OCI-M2 (cell line): ENCODE measurements at regions not wholly inside any gene's neighbourhood (a gene's known extent, or its start where the extent isn't known, plus 50 kb on each side); places are given as distances from the start of the nearest gene placed in this dataset.
"Not testable (repeated sequence)": the region's sequence is repeated elsewhere in the genome, so short reads cannot be mapped to it uniquely, and the experiment has no call there.

Experiments used
- DNase-seq: peaks from one replicate; lab custom pipeline; 2025; ENCODE audit not compliant: unreplicated experiment; lab: John Stamatoyannopoulos, UW

GRCh38 chrX:3811331-3812311 lies 98.2 kb upstream of the PRKX start:
- no peak for DNase-seq

- no peak for DNase-seq
These were observed 94.5 kb upstream of the PRKX start for GRCh38 chrX:3807906-3808305.

- DNase-seq: no peak
These were observed 93.2 kb upstream of the PRKX start for GRCh38 chrX:3806630-3807029.

GRCh38 chrX:3803713-3804112 lies 90.3 kb upstream of the PRKX start:
- DNase-seq: no peak

- no peak for DNase-seq
These were observed 89.9 kb upstream of the PRKX start for GRCh38 chrX:3803305-3803704.

GRCh38 chrX:3795411-3795810 lies 82.0 kb upstream of the PRKX start:
- not testable (repeated sequence) for DNase-seq

- DNase-seq: no peak
These were observed 78.0 kb upstream of the PRKX start for GRCh38 chrX:3791449-3791848.

GRCh38 chrX:3788494-3789233 lies 75.2 kb upstream of the PRKX start:
- DNase-seq: no peak

GRCh38 chrX:3787856-3788255 lies 74.4 kb upstream of the PRKX start:
- DNase-seq: no peak

- DNase-seq: not testable (repeated sequence)
These were observed 72.4 kb upstream of the PRKX start for GRCh38 chrX:3785822-3786221.

GRCh38 chrX:3780564-3780963 lies 67.1 kb upstream of the PRKX start:
- no peak for DNase-seq

GRCh38 chrX:3779546-3779945 lies 66.1 kb upstream of the PRKX start:
- no peak for DNase-seq

- no peak for DNase-seq
These were observed 64.0 kb upstream of the PRKX start for GRCh38 chrX:3777416-3777815.

- no peak for DNase-seq
These were observed 58.3 kb upstream of the PRKX start for GRCh38 chrX:3771766-3772165.

GRCh38 chrX:3768881-3769280 lies 55.4 kb upstream of the PRKX start:
- no peak for DNase-seq
